H1 (cell line): ENCODE measurements at regions not wholly inside any gene's neighbourhood (a gene's known extent, or its start where the extent isn't known, plus 50 kb on each side); places are given as distances from the start of the nearest gene placed in this dataset.

Experiments used
- BCL11A ChIP-seq, 2 experiments: IDR thresholded peaks; one replicate each; pipeline ENCODE4 v1.6.1; 2011; ENCODE audit warnings: low read depth in 2 of 2, low read length in 2 of 2, mild to moderate bottlenecking in 2 of 2
- CEBPB ChIP-seq: IDR thresholded peaks from 2 replicates; pipeline ENCODE4 v1.6.1; 2012; ENCODE audit warnings: low read depth, low read length
- CHD2 ChIP-seq: IDR thresholded peaks from 2 replicates; pipeline ENCODE4 v1.6.1; 2012; ENCODE audit warnings: low read length, improper control_type of control experiment
- CREB1 ChIP-seq: IDR thresholded peaks from 2 replicates; pipeline ENCODE4 v1.6.1; 2012; ENCODE audit warnings: inconsistent platforms
- EGR1 ChIP-seq: IDR thresholded peaks from 2 replicates; pipeline ENCODE4 v1.6.1; 2011; ENCODE audit warnings: low read depth, low read length, borderline replicate concordance
- EP300 ChIP-seq, 2 experiments: IDR thresholded peaks; 1 replicate in 1 of 2; 2 replicates in 1 of 2; pipeline ENCODE4 v1.6.1; 2011 to 2012; ENCODE audit warnings: low read depth in 2 of 2, low read length in 2 of 2, mild to moderate bottlenecking in 2 of 2, borderline replicate concordance in 1 of 2, inconsistent platforms in 1 of 2, moderate library complexity in 1 of 2
- EZH2 ChIP-seq: fragments of 200-600 bp; sonication (generic); IDR thresholded peaks from 2 replicates; pipeline ENCODE4 v1.7.1; 2012; ENCODE audit warnings: low read depth, mild to moderate bottlenecking, moderate library complexity, low read length, inconsistent platforms; ENCODE audit not compliant: severe bottlenecking
- GABPA ChIP-seq: IDR thresholded peaks from 2 replicates; pipeline ENCODE4 v1.6.1; 2011; ENCODE audit warnings: mild to moderate bottlenecking, low read length, moderate library complexity, borderline replicate concordance; ENCODE audit not compliant: insufficient read depth
- KDM4A ChIP-seq: IDR thresholded peaks from one replicate; pipeline ENCODE4 v1.7.1; 2012; ENCODE audit warnings: low read depth, mild to moderate bottlenecking, moderate library complexity, low read length, inconsistent platforms; ENCODE audit not compliant: severe bottlenecking
- MAX ChIP-seq: IDR thresholded peaks from 2 replicates; pipeline ENCODE4 v1.6.1; 2012; ENCODE audit warnings: inconsistent platforms
- NRF1 ChIP-seq: IDR thresholded peaks from 2 replicates; pipeline ENCODE4 v1.6.1; 2011; ENCODE audit warnings: mild to moderate bottlenecking, low read depth, low read length, improper control_type of control experiment
- RBBP5 ChIP-seq: IDR thresholded peaks from 2 replicates; pipeline ENCODE4 v1.7.1; 2012; ENCODE audit warnings: low read depth, mild to moderate bottlenecking, inconsistent platforms, low read length, moderate library complexity, borderline replicate concordance
- SIX5 ChIP-seq: IDR thresholded peaks from 2 replicates; pipeline ENCODE4 v1.6.1; 2011; ENCODE audit warnings: mild to moderate bottlenecking, low read depth, low read length
- SP1 ChIP-seq: IDR thresholded peaks from 2 replicates; pipeline ENCODE4 v1.6.1; 2011; ENCODE audit warnings: low read depth, low read length
- SRF ChIP-seq: IDR thresholded peaks from 2 replicates; pipeline ENCODE4 v1.6.1; 2011; ENCODE audit warnings: mild to moderate bottlenecking, low read depth, low read length, moderate library complexity
- TAF7 ChIP-seq: optimal IDR thresholded peaks from 2 replicates; pipeline ENCODE3; 2011; ENCODE audit warnings: low read depth, mild to moderate bottlenecking, inconsistent platforms, low read length, moderate library complexity, borderline replicate concordance
- USF2 ChIP-seq: IDR thresholded peaks from 2 replicates; pipeline ENCODE4 v1.6.1; 2011; ENCODE audit warnings: low read length, improper control_type of control experiment
- YY1 ChIP-seq: IDR thresholded peaks from 2 replicates; pipeline ENCODE4 v1.6.1; 2011; ENCODE audit warnings: low read depth, mild to moderate bottlenecking, low read length

DNA sequence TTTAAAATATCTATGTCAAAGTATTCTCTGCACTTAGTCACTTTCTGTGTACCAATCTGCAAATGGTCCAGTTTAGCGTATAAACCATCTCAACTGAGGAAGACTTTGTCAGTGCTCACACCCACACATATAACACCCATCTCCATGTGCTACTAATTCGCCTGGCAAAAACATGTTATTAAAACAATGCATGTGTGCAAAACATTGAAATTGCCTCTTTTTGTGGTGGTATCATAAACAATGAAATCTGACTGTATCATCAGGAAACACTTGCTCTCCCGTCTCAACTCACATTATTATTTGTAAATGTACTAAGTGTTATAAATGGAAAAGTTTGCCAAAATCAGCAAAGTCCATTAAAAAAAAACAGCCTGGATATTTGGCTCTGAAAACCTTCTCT, 105.9 kb upstream of the FOXC1 start (continued):
- TF ChIP-seq SRF = no peak
- TF ChIP-seq EZH2 = no peak
- no peak for TF ChIP-seq USF2
- TF ChIP-seq CEBPB = no peak
- no peak for TF ChIP-seq SP1
- TF ChIP-seq EGR1 = no peak
- TF ChIP-seq GABPA = no peak
- no peak for TF ChIP-seq SIX5
- no peak for TF ChIP-seq NRF1
- no peak for TF ChIP-seq EP300 (IDR thresholded peaks at IDR 0.05; ENCODE audit: borderline replicate concordance in 1 of 2, low read depth in 2 of 2, low read length in 2 of 2)
- no peak for TF ChIP-seq RBBP5
- TF ChIP-seq TAF7 = no peak
- TF ChIP-seq BCL11A (IDR thresholded peaks at IDR 0.05; ENCODE audit: low read depth in 2 of 2, low read length in 2 of 2) = no peak
- no peak for TF ChIP-seq YY1
- TF ChIP-seq KDM4A = no peak
- TF ChIP-seq CHD2 = no peak
- no peak for TF ChIP-seq MAX
- no peak for TF ChIP-seq CREB1
